ENCODE measurements at regions not wholly inside any gene's neighbourhood (a gene's known extent, or its start where the extent isn't known, plus 50 kb on each side); places are given as distances from the start of the nearest gene placed in this dataset.

- Histone ChIP-seq H3K36me3 (ENCODE audit: insufficient read depth, insufficient read length, low read length) (no peaks in the 10 kb centered on the region), H3K27me3 (ENCODE audit: insufficient read depth, insufficient read length) (no peaks in the 10 kb centered on the region), H3K4me1 (ENCODE audit: insufficient read depth, insufficient read length) (no peaks in the 10 kb centered on the region), H3K9ac (ENCODE audit: insufficient read length, low read depth) (no peak overlapping the region), H3K4me3 (ENCODE audit: insufficient read length, low read depth) (no peak overlapping the region), H3K9me3 (ENCODE audit: insufficient read depth, low read length) (no peaks in the 10 kb centered on the region)
- TF ChIP-seq ZNF274 (IDR thresholded peaks at IDR 0.05; ENCODE audit: low read depth, low read length): no peak
- no peak for TF ChIP-seq YY1 (IDR thresholded peaks at IDR 0.05; ENCODE audit: insufficient read depth, insufficient read length)
- TF ChIP-seq SUZ12 (IDR thresholded peaks at IDR 0.05; ENCODE audit: extremely low read depth, insufficient read depth, insufficient read length): no peak
- DNase-seq (ENCODE audit: low read depth, low spot score): no peak
Measured at GRCh38 chr4:124028182-124028581, 631.6 kb downstream of the SPRY1 start.

DNA sequence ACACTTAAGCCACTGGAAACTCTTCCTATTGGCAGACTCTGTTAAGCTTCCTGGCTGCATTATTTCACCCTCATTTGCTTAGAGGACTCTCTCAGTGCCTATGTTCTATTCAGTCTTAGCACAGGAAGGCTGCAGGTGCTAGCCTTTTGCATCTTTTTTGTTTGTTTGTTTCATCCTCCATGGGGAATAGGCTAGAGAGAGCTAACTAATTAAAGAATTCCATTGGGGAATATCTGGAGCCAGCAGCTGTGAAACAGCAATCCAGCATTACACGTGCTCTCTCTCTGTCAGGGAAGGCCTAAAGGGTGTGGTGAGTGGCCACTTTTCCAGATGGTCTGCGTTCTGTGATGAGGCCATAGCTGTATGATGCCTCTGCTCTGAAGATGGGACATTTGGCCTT, 633.6 kb downstream of the SPRY1 start:
- no peaks in the 10 kb centered on the region for H3K36me3 ChIP-seq (ENCODE audit: insufficient read depth, insufficient read length, low read length)
- no peaks in the 10 kb centered on the region for H3K4me1 ChIP-seq (ENCODE audit: insufficient read depth, insufficient read length)
- no peak overlapping the region for H3K9ac ChIP-seq (ENCODE audit: insufficient read length, low read depth)
- H3K9me3 ChIP-seq (ENCODE audit: insufficient read depth, low read length): no peaks in the 10 kb centered on the region
- no peak overlapping the region for H3K4me3 ChIP-seq (ENCODE audit: insufficient read length, low read depth)
- H3K27me3 ChIP-seq (ENCODE audit: insufficient read depth, insufficient read length): no peaks in the 10 kb centered on the region
- DNase-seq (ENCODE audit: low read depth, low spot score): no peak
- TF ChIP-seq ZNF274 (IDR thresholded peaks at IDR 0.05; ENCODE audit: low read depth, low read length) (no peak), YY1 (IDR thresholded peaks at IDR 0.05; ENCODE audit: insufficient read depth, insufficient read length) (no peak), SUZ12 (IDR thresholded peaks at IDR 0.05; ENCODE audit: extremely low read depth, insufficient read depth, insufficient read length) (no peak)

DNA sequence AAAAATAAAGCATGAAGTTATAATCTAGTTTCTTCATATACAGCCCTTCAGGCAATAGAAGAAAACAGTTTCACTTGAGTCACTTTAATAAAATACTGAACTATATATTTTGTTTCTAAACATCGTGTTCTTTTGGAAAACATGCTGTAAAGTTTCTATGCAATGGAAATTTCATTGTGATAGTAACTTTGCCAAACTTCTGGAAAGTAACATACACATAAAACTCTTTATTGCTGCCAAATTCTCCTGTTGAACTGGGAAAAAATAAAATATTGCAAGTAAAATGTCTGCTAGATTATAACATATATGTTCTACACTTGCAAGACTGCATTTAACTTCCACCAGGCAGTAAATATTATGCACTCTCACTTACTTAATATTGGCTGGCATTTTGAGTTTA, 635.4 kb downstream of the SPRY1 start:
- no peak for TF ChIP-seq SUZ12 (IDR thresholded peaks at IDR 0.05; ENCODE audit: extremely low read depth, insufficient read depth, insufficient read length)
- TF ChIP-seq ZNF274 (IDR thresholded peaks at IDR 0.05; ENCODE audit: low read depth, low read length): no peak
- no peak for TF ChIP-seq YY1 (IDR thresholded peaks at IDR 0.05; ENCODE audit: insufficient read depth, insufficient read length)
- Histone ChIP-seq H3K4me1 (ENCODE audit: insufficient read depth, insufficient read length) (no peaks in the 10 kb centered on the region), H3K27me3 (ENCODE audit: insufficient read depth, insufficient read length) (no peaks in the 10 kb centered on the region), H3K4me3 (ENCODE audit: insufficient read length, low read depth) (no peak overlapping the region), H3K9ac (ENCODE audit: insufficient read length, low read depth) (no peak overlapping the region), H3K36me3 (ENCODE audit: insufficient read depth, insufficient read length, low read length) (no peaks in the 10 kb centered on the region), H3K9me3 (ENCODE audit: insufficient read depth, low read length) (no peaks in the 10 kb centered on the region)
- no peak for DNase-seq (ENCODE audit: low read depth, low spot score)

DNA sequence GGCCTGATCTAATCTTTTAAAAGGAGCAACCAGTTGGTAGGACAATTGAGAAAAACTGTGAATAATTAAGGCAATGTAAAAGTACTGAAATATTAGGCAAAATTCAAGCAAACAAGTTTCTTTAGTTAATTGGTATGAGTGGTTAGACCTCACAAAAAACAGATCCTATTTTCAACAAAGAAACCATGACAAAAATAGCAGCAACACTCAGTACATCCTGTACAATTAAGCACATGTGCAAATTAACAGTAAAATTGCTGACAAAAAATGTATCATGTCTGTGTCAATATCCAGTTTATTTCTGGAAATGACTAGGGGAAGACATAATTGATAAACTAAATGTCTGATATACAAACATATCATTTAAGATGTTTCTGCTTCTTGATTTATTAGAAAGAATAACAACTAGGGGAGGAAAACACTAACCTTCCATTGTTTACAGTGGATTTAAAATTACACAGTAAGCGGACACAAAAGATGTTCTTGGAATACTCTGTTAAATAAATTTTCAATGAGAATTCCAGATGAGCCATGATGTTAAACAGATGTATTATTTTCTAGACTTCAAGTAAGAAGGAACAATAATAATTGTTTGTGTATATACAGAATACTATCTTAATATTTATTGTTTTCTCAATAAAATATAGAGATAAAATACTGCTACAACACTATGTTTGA, 638.9 kb downstream of the SPRY1 start:
- Histone ChIP-seq H3K27me3 (ENCODE audit: insufficient read depth, insufficient read length) (no peaks in the 10 kb centered on the region), H3K36me3 (ENCODE audit: insufficient read depth, insufficient read length, low read length) (no peaks in the 10 kb centered on the region), H3K9me3 (ENCODE audit: insufficient read depth, low read length) (no peaks in the 10 kb centered on the region), H3K4me3 (ENCODE audit: insufficient read length, low read depth) (no peak overlapping the region), H3K9ac (ENCODE audit: insufficient read length, low read depth) (no peak overlapping the region), H3K4me1 (ENCODE audit: insufficient read depth, insufficient read length) (no peaks in the 10 kb centered on the region)
- no peak for DNase-seq (ENCODE audit: low read depth, low spot score)
- TF ChIP-seq YY1 (IDR thresholded peaks at IDR 0.05; ENCODE audit: insufficient read depth, insufficient read length) (no peak), SUZ12 (IDR thresholded peaks at IDR 0.05; ENCODE audit: extremely low read depth, insufficient read depth, insufficient read length) (no peak), ZNF274 (IDR thresholded peaks at IDR 0.05; ENCODE audit: low read depth, low read length) (no peak)

- no peaks in the 10 kb centered on the region for H3K36me3 ChIP-seq (ENCODE audit: insufficient read depth, insufficient read length, low read length)
- no peak overlapping the region for H3K9ac ChIP-seq (ENCODE audit: insufficient read length, low read depth)
- TF ChIP-seq YY1 (IDR thresholded peaks at IDR 0.05; ENCODE audit: insufficient read depth, insufficient read length) (no peak), SUZ12 (IDR thresholded peaks at IDR 0.05; ENCODE audit: extremely low read depth, insufficient read depth, insufficient read length) (no peak), ZNF274 (IDR thresholded peaks at IDR 0.05; ENCODE audit: low read depth, low read length) (no peak)
- no peaks in the 10 kb centered on the region for H3K27me3 ChIP-seq (ENCODE audit: insufficient read depth, insufficient read length)
- no peaks in the 10 kb centered on the region for H3K4me1 ChIP-seq (ENCODE audit: insufficient read depth, insufficient read length)
- no peaks in the 10 kb centered on the region for H3K9me3 ChIP-seq (ENCODE audit: insufficient read depth, low read length)
- DNase-seq (ENCODE audit: low read depth, low spot score): no peak
- no peak overlapping the region for H3K4me3 ChIP-seq (ENCODE audit: insufficient read length, low read depth)
Measured at GRCh38 chr4:124037236-124037635, 640.6 kb downstream of the SPRY1 start.

DNA sequence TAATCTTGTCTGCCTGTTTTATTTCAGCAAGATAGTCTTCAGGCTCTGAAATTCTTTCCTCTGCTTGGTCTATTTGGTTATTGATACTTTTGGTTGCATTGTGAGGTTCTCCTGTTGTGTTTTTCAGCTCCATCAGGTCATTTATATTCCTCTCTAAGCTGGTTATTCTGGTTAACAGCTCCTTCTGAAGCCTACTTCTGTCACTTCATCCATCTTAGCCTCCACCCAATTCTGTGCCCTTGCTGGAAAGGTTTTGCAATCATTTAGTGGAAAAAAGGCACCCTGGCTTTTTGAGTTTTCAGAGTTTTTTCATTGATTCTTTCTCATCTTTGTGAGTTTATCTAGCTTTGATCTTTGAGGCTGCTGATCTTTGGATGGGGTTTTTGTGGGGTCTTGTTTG, 647.7 kb downstream of the SPRY1 start:
- Histone ChIP-seq H3K36me3 (ENCODE audit: insufficient read depth, insufficient read length, low read length) (no peaks in the 10 kb centered on the region), H3K27me3 (ENCODE audit: insufficient read depth, insufficient read length) (no peaks in the 10 kb centered on the region), H3K4me1 (ENCODE audit: insufficient read depth, insufficient read length) (no peaks in the 10 kb centered on the region), H3K9me3 (ENCODE audit: insufficient read depth, low read length) (no peaks in the 10 kb centered on the region), H3K4me3 (ENCODE audit: insufficient read length, low read depth) (no peak overlapping the region), H3K9ac (ENCODE audit: insufficient read length, low read depth) (no peak overlapping the region)
- DNase-seq (ENCODE audit: low read depth, low spot score): no peak
- no peak for TF ChIP-seq ZNF274 (IDR thresholded peaks at IDR 0.05; ENCODE audit: low read depth, low read length)
- TF ChIP-seq YY1 (IDR thresholded peaks at IDR 0.05; ENCODE audit: insufficient read depth, insufficient read length): no peak
- no peak for TF ChIP-seq SUZ12 (IDR thresholded peaks at IDR 0.05; ENCODE audit: extremely low read depth, insufficient read depth, insufficient read length)

GRCh38 chr4:124044867-124045266, 648.3 kb downstream of the SPRY1 start:
- Histone ChIP-seq H3K36me3 (ENCODE audit: insufficient read depth, insufficient read length, low read length) (no peaks in the 10 kb centered on the region), H3K27me3 (ENCODE audit: insufficient read depth, insufficient read length) (no peaks in the 10 kb centered on the region), H3K4me1 (ENCODE audit: insufficient read depth, insufficient read length) (no peaks in the 10 kb centered on the region), H3K9ac (ENCODE audit: insufficient read length, low read depth) (no peak overlapping the region), H3K9me3 (ENCODE audit: insufficient read depth, low read length) (no peaks in the 10 kb centered on the region), H3K4me3 (ENCODE audit: insufficient read length, low read depth) (no peak overlapping the region)
- no peak for DNase-seq (ENCODE audit: low read depth, low spot score)
- no peak for TF ChIP-seq SUZ12 (IDR thresholded peaks at IDR 0.05; ENCODE audit: extremely low read depth, insufficient read depth, insufficient read length)
- no peak for TF ChIP-seq YY1 (IDR thresholded peaks at IDR 0.05; ENCODE audit: insufficient read depth, insufficient read length)

Measured in NT2/D1 (cell line).